GM12891 (cell line): ENCODE measurements at regions not wholly inside any gene's neighbourhood (a gene's known extent, or its start where the extent isn't known, plus 50 kb on each side); places are given as distances from the start of the nearest gene placed in this dataset.

Experiments used
- POLR2A ChIP-seq: IDR thresholded peaks from 2 replicates; pipeline ENCODE4 v1.6.1; 2011; ENCODE audit warnings: low read depth, low read length, control low read depth
- POLR2AphosphoS5 ChIP-seq: IDR thresholded peaks from 2 replicates; pipeline ENCODE4 v1.6.1; 2011; ENCODE audit warnings: low read depth, low read length, control low read depth
- SPI1 ChIP-seq: IDR thresholded peaks from 2 replicates; pipeline ENCODE4 v1.6.1; 2011; ENCODE audit warnings: low read depth, low read length, control low read depth

DNA sequence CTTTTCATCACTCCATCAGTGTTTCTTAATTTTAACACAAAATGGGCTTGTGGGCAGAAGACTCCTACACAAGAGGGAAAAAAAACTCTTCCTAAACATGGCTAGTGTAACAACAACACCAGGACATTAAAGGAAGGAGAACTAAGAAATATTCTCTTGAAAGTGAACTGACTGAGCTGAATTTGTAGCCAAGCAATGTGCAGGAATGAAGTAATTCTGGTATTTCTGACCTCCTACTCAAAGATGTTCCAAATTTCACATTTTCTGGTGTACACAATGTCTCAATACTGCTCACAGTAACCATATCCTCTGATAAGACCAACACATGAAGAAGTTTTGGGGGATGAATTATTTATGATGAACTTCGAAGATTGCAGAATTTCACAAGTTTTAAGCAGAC, 357.3 kb downstream of the DUSP6 start:
- TF ChIP-seq POLR2A (no peak), SPI1 (no peak), POLR2AphosphoS5 (no peak)
